ENCODE measurements at regions not wholly inside any gene's neighbourhood (a gene's known extent, or its start where the extent isn't known, plus 50 kb on each side); places are given as distances from the start of the nearest gene placed in this dataset.

DNA sequence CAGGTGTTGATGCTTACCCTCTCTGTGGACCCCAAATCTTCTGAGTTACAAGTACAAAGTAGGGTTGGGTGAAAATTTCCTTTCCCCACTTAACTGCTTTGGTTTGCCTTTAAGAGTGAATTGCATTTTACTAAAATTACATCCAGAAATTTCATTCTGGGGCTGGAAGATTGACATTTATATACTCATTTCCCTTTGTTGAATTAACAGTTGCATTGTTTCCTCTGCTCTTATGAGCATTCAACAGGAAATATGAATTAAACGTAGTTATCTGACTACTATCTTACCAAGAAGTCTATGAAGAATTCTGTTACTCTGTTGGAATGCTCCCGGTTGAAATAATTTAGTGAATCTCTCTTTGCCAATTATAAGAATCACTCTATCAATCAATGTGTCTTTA is 1231.1 kb upstream of the NXPH2 start:
- Histone ChIP-seq H3K4me1 (no peaks in the 10 kb centered on the region), H3K4me3 (no peak overlapping the region), H3K36me3 (no peaks in the 10 kb centered on the region), H3K27me3 (no peaks in the 10 kb centered on the region), H3K9me3 (peaks cover 0 to 7% of the 10 kb centered on the region in 2 donors), H3K27ac (no peak overlapping the region)
- DNase-seq (no peak), ATAC-seq (no peak)
- TF ChIP-seq, protein P1, sequence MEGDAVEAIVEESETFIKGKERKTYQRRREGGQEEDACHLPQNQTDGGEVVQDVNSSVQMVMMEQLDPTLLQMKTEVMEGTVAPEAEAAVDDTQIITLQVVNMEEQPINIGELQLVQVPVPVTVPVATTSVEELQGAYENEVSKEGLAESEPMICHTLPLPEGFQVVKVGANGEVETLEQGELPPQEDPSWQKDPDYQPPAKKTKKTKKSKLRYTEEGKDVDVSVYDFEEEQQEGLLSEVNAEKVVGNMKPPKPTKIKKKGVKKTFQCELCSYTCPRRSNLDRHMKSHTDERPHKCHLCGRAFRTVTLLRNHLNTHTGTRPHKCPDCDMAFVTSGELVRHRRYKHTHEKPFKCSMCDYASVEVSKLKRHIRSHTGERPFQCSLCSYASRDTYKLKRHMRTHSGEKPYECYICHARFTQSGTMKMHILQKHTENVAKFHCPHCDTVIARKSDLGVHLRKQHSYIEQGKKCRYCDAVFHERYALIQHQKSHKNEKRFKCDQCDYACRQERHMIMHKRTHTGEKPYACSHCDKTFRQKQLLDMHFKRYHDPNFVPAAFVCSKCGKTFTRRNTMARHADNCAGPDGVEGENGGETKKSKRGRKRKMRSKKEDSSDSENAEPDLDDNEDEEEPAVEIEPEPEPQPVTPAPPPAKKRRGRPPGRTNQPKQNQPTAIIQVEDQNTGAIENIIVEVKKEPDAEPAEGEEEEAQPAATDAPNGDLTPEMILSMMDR (IDR thresholded peaks at IDR 0.05) = no peak
- intact Hi-C loops (cut with DNase I) = no loop called here

DNA sequence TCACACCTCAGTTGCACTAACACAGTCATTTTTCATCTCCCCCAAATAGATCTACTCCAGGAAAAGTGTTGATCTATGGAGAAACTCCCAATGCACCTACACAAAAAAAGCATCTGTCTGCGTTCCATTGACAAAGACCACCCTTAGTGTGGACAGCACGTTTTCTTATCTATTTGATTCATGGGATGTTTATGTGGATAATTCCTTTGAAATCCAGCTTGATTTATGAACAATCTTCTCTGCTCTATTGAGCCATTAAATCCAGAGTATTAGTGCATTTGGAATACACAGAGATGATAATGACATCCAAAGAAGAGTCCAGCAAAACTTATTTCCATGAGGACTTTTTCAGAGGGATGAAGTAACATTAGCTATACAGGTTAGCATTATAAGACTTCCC is 1221.9 kb upstream of the NXPH2 start:
- intact Hi-C loops (cut with DNase I) = no loop called here
- TF ChIP-seq, protein P1 (IDR thresholded peaks at IDR 0.05) = no peak

DNA sequence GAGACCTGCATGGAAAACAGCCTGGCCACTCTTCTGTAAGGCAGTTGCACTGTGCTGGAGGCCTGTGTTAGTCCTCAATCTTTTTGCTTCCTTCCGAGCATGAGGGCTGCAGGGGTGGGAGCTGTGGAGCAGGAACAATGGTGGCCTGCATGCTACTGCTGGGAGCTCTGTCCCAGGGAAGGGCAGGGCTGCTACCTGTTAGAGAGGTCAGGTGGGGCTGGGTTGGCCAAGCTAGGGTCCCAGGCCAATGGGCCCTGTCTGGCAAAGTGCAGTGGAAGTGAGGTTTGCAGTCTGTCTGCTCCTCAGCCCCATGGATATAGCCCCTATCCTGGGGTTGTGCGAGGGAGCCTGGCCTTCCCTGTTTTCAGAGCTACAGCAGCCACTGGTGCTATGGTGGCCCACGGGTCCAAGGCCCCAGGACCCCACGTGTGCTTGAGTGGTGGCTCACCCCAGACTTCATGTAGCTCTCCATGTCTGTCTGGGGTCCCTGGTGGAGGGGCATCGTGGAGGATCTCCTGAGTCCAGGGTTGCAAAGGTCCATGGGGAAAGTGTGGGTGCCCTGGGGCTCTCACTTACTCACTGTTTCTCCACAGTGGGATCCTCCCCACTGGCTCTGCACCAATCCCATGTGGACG is 1212.6 kb upstream of the NXPH2 start:
- ATAC-seq (no peak), DNase-seq (peak in 1 of 4 donors; percentile 38)
- H3K27me3 ChIP-seq = no peaks in the 10 kb centered on the region
- intact Hi-C loops (cut with DNase I) = no loop called here
- no peak overlapping the region for H3K4me3 ChIP-seq
- H3K4me1 ChIP-seq = no peaks in the 10 kb centered on the region
- peaks cover 0 to 22% of the 10 kb centered on the region in 2 donors for H3K9me3 ChIP-seq
- H3K36me3 ChIP-seq = no peaks in the 10 kb centered on the region
- H3K27ac ChIP-seq = no peak overlapping the region
- TF ChIP-seq, protein P1 (IDR thresholded peaks at IDR 0.05) = no peak

More for the DNA sequence above, 1221.9 kb upstream of the NXPH2 start:
- no peak overlapping the region for H3K27ac ChIP-seq
- no peaks in the 10 kb centered on the region for H3K9me3 ChIP-seq
- H3K36me3 ChIP-seq = no peaks in the 10 kb centered on the region
- no peaks in the 10 kb centered on the region for H3K27me3 ChIP-seq
- no peak for DNase-seq
- ATAC-seq = no peak
- no peak overlapping the region for H3K4me3 ChIP-seq
- H3K4me1 ChIP-seq = no peaks in the 10 kb centered on the region

DNA sequence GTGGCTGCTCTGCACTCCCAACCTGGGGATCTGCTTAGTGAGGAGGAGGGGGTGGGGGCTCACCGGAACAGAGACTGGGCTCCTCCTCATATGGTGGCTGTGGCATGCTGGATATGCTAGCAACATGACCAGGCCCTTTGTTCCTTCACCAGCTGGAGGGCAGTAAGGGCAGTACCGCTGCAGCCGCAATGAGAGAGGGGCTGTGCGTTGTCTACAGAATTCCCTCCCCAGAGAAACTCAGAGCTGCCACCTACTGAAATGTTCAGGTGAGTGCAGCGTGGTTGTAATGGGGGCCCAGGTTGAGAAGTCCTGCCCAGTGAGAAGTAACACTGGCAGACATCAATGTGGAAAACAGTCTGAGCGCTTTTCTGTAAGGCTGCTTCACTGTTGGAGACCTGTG is 1211.9 kb upstream of the NXPH2 start:
- no peak for ATAC-seq
- Histone ChIP-seq H3K27ac (no peak overlapping the region), H3K9me3 (peaks cover 0 to 22% of the 10 kb centered on the region in 2 donors), H3K36me3 (no peaks in the 10 kb centered on the region), H3K4me1 (no peaks in the 10 kb centered on the region), H3K4me3 (no peak overlapping the region), H3K27me3 (no peaks in the 10 kb centered on the region)
- TF ChIP-seq, protein P1 (IDR thresholded peaks at IDR 0.05) = no peak
- peak in 1 of 4 donors; percentile 22 for DNase-seq
- intact Hi-C loops (cut with DNase I) = no loop called here

DNA sequence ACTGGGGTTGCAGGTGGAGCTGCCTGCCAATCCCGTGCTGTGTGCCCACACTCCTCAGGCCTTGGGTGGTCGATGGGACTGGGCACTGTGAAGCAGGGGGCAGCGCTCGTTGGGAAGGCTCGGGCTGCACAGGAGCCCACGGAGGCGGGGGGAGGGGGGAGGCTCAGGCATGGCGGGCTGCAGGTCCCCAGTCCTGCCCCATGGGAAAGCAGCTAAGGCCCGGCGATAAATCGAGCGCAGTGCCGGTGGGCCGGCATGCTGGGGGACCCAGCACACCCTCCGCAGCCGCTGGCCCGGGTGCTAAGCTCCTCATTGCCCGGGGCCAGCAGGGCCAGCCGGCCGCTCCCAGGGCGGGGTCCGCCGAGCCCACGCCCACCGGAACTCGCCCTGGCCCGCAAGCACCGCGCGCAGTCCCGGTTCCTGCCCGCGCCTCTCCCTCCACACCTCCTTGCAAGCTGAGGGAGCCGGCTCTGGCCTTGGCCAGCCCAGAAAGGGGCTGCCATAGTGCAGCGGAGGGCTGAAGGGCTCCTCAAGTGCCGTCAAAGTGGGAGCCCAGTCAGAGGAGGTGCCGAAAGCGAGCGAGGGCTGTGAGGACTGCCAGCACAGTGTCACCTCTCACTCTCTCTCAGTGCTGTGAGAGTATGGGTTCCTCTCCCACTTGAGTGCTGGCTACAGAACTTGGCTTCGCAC is 1210.6 kb upstream of the NXPH2 start:
- no peak for ATAC-seq
- Histone ChIP-seq H3K27ac (no peak overlapping the region), H3K36me3 (no peaks in the 10 kb centered on the region), H3K9me3 (peaks cover 0 to 22% of the 10 kb centered on the region in 2 donors), H3K27me3 (no peaks in the 10 kb centered on the region), H3K4me1 (no peaks in the 10 kb centered on the region), H3K4me3 (no peak overlapping the region)
- intact Hi-C loops (cut with DNase I) = no loop called here
- DNase-seq = peak in 1 of 4 donors; percentile 67
- TF ChIP-seq, protein P1 (IDR thresholded peaks at IDR 0.05) = no peak
